ENCODE measurements at regions not wholly inside any gene's neighbourhood (a gene's known extent, or its start where the extent isn't known, plus 50 kb on each side); places are given as distances from the start of the nearest gene placed in this dataset.

DNA sequence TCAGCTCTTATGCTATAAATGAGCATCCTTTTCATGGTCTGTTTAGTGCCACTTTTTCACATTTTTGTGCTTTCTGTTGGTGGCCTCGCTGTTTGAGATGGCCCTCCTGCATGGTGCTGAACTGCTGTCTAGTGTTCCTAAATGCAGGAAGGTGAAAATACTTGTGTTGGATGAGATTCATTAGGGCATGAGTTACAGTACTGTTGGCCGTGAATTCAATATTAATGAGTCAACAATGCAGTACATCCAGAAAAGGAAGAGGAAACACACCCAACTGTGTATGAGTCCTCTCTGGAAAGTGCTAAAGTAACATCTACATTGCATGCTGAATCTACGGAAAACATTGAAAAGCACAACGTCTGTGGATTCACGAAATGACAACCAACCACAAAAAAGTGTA lies 124.0 kb downstream of the HERPUD2 start (continued):
- TF ChIP-seq, protein P1, sequence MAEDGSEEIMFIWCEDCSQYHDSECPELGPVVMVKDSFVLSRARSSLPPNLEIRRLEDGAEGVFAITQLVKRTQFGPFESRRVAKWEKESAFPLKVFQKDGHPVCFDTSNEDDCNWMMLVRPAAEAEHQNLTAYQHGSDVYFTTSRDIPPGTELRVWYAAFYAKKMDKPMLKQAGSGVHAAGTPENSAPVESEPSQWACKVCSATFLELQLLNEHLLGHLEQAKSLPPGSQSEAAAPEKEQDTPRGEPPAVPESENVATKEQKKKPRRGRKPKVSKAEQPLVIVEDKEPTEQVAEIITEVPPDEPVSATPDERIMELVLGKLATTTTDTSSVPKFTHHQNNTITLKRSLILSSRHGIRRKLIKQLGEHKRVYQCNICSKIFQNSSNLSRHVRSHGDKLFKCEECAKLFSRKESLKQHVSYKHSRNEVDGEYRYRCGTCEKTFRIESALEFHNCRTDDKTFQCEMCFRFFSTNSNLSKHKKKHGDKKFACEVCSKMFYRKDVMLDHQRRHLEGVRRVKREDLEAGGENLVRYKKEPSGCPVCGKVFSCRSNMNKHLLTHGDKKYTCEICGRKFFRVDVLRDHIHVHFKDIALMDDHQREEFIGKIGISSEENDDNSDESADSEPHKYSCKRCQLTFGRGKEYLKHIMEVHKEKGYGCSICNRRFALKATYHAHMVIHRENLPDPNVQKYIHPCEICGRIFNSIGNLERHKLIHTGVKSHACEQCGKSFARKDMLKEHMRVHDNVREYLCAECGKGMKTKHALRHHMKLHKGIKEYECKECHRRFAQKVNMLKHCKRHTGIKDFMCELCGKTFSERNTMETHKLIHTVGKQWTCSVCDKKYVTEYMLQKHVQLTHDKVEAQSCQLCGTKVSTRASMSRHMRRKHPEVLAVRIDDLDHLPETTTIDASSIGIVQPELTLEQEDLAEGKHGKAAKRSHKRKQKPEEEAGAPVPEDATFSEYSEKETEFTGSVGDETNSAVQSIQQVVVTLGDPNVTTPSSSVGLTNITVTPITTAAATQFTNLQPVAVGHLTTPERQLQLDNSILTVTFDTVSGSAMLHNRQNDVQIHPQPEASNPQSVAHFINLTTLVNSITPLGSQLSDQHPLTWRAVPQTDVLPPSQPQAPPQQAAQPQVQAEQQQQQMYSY (CRISPR knock-in tag; IDR thresholded peaks at IDR 0.05): no peak
- TF ChIP-seq SPI1 (IDR thresholded peaks at IDR 0.05; ENCODE audit: borderline replicate concordance, insufficient read depth, low read depth, low read length) (no peak), NFYB (IDR thresholded peaks at IDR 0.05; ENCODE audit: insufficient read depth, low read depth, low read length) (no peak), DPF2 (IDR thresholded peaks at IDR 0.05) (no peak), FOS (IDR thresholded peaks at IDR 0.05; ENCODE audit: borderline replicate concordance, extremely low read depth, insufficient read length) (no peak), LARP7 (IDR thresholded peaks at IDR 0.05) (no peak)

DNA sequence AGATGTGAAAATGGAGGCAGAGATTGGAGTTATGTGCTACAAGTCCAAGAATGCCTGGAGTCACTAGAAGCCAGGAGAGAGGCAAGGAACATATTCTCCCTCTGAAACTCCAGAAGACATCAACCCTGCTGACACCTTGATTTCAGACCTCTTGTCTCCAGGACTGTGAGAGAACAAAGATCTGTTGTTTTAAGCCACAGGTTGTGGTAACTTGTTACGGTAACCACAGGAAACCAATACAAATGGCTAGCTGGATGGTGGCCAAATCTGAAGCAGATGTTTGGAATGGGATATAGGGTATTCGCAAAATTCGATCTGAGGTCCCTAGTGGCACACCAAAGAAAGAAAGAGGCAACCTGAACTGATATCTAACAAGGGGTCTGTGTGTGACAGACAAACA lies 129.0 kb downstream of the HERPUD2 start:
- Histone ChIP-seq H3K79me2 (ENCODE audit: control insufficient read depth, insufficient read depth, low read length) (no peaks in the 10 kb centered on the region), H3K9me3 (replicated peaks; ENCODE audit: control insufficient read depth, insufficient read depth, low read length) (no peaks in the 10 kb centered on the region; the same call in 2 of the 3 replicates), H4K20me1 (ENCODE audit: control insufficient read depth, insufficient read depth) (no peaks in the 10 kb centered on the region), H3K9ac (ENCODE audit: control insufficient read depth, insufficient read depth, low read length) (no peak overlapping the region), H3K27ac (ENCODE audit: control insufficient read depth, insufficient read depth) (no peak overlapping the region), H3K4me1 (ENCODE audit: control insufficient read depth, insufficient read depth, low read length) (no peaks in the 10 kb centered on the region), H3K27me3 (replicated peaks in 1 of 2; ENCODE audit: control insufficient read depth in 2 of 2, insufficient read depth in 2 of 2, low read length in 1 of 2) (no peaks in the 10 kb centered on the region; a peak in 1 of 4 replicates), H2AFZ (ENCODE audit: control insufficient read depth, low read depth, low read length) (no peak overlapping the region), H3K4me2 (ENCODE audit: control insufficient read depth, insufficient read depth) (no peak overlapping the region), H3K4me3 (no peak overlapping the region), H3K36me3 (ENCODE audit: control insufficient read depth in 2 of 2, insufficient read depth in 2 of 2, low read length in 1 of 2) (no peaks in the 10 kb centered on the region)
- intact Hi-C loops (cut with micrococcal nuclease; ENCODE audit: unreplicated experiment): no loop called here
- ChIA-PET RAD21 (ENCODE audit: unreplicated experiment) (no interaction called here), CTCF (no interaction called here), POLR2A (no interaction called here), SMC1A (ENCODE audit: uncharacterized antibody, unreplicated experiment) (no interaction called here)
- FAIRE-seq (no peak), ATAC-seq (no peak), DNase-seq (ENCODE audit: low read depth, low spot score) (no peak)
- WGBS (ENCODE audit: insufficient coverage, insufficient replicate concordance, low lambda C conversion rate, missing lambda C conversion rate): 17% methylated on average over 3 of the region's 3 CpGs
- in situ Hi-C loops (cut with MboI): no loop called here
- no TSS peak for BruUV-seq (replicated peaks)
- TF ChIP-seq, protein P2, sequence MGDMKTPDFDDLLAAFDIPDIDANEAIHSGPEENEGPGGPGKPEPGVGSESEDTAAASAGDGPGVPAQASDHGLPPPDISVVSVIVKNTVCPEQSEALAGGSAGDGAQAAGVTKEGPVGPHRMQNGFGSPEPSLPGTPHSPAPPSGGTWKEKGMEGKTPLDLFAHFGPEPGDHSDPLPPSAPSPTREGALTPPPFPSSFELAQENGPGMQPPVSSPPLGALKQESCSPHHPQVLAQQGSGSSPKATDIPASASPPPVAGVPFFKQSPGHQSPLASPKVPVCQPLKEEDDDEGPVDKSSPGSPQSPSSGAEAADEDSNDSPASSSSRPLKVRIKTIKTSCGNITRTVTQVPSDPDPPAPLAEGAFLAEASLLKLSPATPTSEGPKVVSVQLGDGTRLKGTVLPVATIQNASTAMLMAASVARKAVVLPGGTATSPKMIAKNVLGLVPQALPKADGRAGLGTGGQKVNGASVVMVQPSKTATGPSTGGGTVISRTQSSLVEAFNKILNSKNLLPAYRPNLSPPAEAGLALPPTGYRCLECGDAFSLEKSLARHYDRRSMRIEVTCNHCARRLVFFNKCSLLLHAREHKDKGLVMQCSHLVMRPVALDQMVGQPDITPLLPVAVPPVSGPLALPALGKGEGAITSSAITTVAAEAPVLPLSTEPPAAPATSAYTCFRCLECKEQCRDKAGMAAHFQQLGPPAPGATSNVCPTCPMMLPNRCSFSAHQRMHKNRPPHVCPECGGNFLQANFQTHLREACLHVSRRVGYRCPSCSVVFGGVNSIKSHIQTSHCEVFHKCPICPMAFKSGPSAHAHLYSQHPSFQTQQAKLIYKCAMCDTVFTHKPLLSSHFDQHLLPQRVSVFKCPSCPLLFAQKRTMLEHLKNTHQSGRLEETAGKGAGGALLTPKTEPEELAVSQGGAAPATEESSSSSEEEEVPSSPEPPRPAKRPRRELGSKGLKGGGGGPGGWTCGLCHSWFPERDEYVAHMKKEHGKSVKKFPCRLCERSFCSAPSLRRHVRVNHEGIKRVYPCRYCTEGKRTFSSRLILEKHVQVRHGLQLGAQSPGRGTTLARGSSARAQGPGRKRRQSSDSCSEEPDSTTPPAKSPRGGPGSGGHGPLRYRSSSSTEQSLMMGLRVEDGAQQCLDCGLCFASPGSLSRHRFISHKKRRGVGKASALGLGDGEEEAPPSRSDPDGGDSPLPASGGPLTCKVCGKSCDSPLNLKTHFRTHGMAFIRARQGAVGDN (IDR thresholded peaks at IDR 0.05): no peak
- no peak for TF ChIP-seq NFYA (IDR thresholded peaks at IDR 0.05; ENCODE audit: borderline replicate concordance, low read depth, low read length)
- TF ChIP-seq KLF5 (IDR thresholded peaks at IDR 0.05; ENCODE audit: partially characterized antibody): no peak
- TF ChIP-seq ZBED1 (IDR thresholded peaks at IDR 0.05; ENCODE audit: borderline replicate concordance): no peak
- no peak for TF ChIP-seq BACH1 (IDR thresholded peaks at IDR 0.05; ENCODE audit: borderline replicate concordance)
- no peak for TF ChIP-seq ZSCAN29 (IDR thresholded peaks at IDR 0.05)
- TF ChIP-seq STAT3 (IDR thresholded peaks at IDR 0.05; ENCODE audit: low read depth, low read length): no peak
- no peak for TF ChIP-seq RAD51 (IDR thresholded peaks at IDR 0.05)
- TF ChIP-seq POLR2A (IDR thresholded peaks at IDR 0.05; ENCODE audit: low read depth, low read length): no peak
- TF ChIP-seq MYB (IDR thresholded peaks at IDR 0.05; ENCODE audit: borderline replicate concordance, low read depth, low read length): no peak
- TF ChIP-seq, protein P3, sequence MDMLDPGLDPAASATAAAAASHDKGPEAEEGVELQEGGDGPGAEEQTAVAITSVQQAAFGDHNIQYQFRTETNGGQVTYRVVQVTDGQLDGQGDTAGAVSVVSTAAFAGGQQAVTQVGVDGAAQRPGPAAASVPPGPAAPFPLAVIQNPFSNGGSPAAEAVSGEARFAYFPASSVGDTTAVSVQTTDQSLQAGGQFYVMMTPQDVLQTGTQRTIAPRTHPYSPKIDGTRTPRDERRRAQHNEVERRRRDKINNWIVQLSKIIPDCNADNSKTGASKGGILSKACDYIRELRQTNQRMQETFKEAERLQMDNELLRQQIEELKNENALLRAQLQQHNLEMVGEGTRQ (IDR thresholded peaks at IDR 0.05; ENCODE audit: borderline replicate concordance, low read depth, low read length): no peak

All from GM12878 (cell line).